ENCODE measurements at regions not wholly inside any gene's neighbourhood (a gene's known extent, or its start where the extent isn't known, plus 50 kb on each side); places are given as distances from the start of the nearest gene placed in this dataset.

DNA sequence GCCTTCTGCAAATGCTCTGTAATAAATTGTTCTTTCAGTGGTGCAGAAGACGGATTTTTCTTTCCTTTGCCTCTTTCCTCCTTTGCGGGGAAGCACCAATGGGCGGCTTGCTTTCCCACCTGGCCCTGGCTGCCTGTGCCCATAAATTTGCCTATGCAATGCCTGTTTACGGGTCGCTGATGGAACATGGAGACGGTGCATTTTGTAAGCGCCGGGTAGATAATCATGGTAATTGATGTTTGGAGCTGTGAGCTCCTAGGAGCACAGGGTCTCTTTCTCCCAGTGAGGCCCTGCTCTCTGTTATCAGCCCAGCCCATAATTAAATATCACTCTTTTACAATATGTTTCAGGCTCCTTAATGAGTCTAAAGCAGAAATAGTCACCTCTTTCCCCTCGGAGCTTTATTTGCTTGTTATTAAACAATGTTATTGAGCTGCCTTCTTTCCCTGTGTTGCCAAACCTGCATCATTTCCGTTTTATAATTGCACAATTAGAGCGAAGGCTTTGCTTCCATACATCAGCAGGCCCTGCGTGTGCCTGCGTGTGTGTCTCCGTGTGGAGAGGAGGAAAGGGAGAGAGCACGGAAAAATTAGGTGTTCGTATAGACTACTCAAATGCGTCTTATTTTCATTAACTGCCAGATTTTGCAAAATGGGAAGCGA, 437.4 kb upstream of the POU3F3 start:
- H2AFZ ChIP-seq (ENCODE audit: low read depth): no peak overlapping the region
- H3K9ac ChIP-seq: no peak overlapping the region
- no peaks in the 10 kb centered on the region for H4K20me1 ChIP-seq (ENCODE audit: insufficient read depth)

DNA sequence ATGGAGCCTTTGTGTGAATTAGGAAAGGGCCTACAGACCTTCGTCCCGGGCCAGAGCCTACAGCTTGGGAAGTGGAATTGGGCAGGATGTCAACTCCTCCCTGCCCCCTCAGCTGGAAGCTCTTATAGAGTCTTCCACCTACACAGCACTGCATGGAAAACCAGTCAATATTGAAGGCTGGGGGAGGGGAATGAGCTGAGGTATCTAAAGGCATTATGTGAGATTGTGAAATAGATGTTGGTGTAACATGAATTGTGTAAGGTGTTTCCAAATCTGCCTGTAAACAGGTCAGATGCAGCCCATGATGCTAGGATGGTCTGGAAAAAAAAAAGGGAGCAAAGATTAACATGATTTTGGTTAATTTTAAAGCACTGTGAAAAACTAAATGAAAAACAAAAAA, 433.5 kb upstream of the POU3F3 start:
- H3K4me2 ChIP-seq: no peak overlapping the region
- no peaks in the 10 kb centered on the region for H3K27me3 ChIP-seq (ENCODE audit: insufficient read depth, low read depth)
- TF ChIP-seq CTCF (conservative IDR thresholded peaks at IDR 0.05; ENCODE audit: low read depth, low read length): no peak
- no peak overlapping the region for H3K4me3 ChIP-seq (IDR thresholded peaks at IDR 0.05; ENCODE audit: insufficient read depth, low read depth, low read length)
- no peak overlapping the region for H3K9ac ChIP-seq
- no peak overlapping the region for H3K27ac ChIP-seq
- H2AFZ ChIP-seq (ENCODE audit: low read depth): no peak overlapping the region
- H3K36me3 ChIP-seq (ENCODE audit: insufficient read depth): no peaks in the 10 kb centered on the region
- no peaks in the 10 kb centered on the region for H3K4me1 ChIP-seq (ENCODE audit: low read depth, poor library complexity, severe bottlenecking)
- H3K79me2 ChIP-seq (ENCODE audit: insufficient read depth, low read depth): no peaks in the 10 kb centered on the region
- H4K20me1 ChIP-seq (ENCODE audit: insufficient read depth): no peaks in the 10 kb centered on the region

More for the DNA sequence above, 437.4 kb upstream of the POU3F3 start:
- no peaks in the 10 kb centered on the region for H3K36me3 ChIP-seq (ENCODE audit: insufficient read depth)
- H3K4me1 ChIP-seq (ENCODE audit: low read depth, poor library complexity, severe bottlenecking): no peaks in the 10 kb centered on the region
- H3K27me3 ChIP-seq (ENCODE audit: insufficient read depth, low read depth): no peaks in the 10 kb centered on the region
- H3K4me2 ChIP-seq: no peak overlapping the region
- TF ChIP-seq CTCF (conservative IDR thresholded peaks at IDR 0.05; ENCODE audit: low read depth, low read length): no peak
- H3K27ac ChIP-seq: no peak overlapping the region
- no peak overlapping the region for H3K4me3 ChIP-seq (IDR thresholded peaks at IDR 0.05; ENCODE audit: insufficient read depth, low read depth, low read length)
- no peaks in the 10 kb centered on the region for H3K79me2 ChIP-seq (ENCODE audit: insufficient read depth, low read depth)

- Histone ChIP-seq H4K20me1 (ENCODE audit: insufficient read depth) (no peaks in the 10 kb centered on the region), H3K27me3 (ENCODE audit: insufficient read depth, low read depth) (no peaks in the 10 kb centered on the region), H3K27ac (no peak overlapping the region), H3K36me3 (ENCODE audit: insufficient read depth) (no peaks in the 10 kb centered on the region), H3K79me2 (ENCODE audit: insufficient read depth, low read depth) (no peaks in the 10 kb centered on the region), H3K4me2 (no peak overlapping the region), H2AFZ (ENCODE audit: low read depth) (no peak overlapping the region), H3K9ac (no peak overlapping the region), H3K4me1 (ENCODE audit: low read depth, poor library complexity, severe bottlenecking) (no peaks in the 10 kb centered on the region), H3K4me3 (IDR thresholded peaks at IDR 0.05; ENCODE audit: insufficient read depth, low read depth, low read length) (no peak overlapping the region)
- no peak for TF ChIP-seq CTCF (conservative IDR thresholded peaks at IDR 0.05; ENCODE audit: low read depth, low read length)
Observed at GRCh38 chr2:104420953-104421352, 433.0 kb upstream of the POU3F3 start.

DNA sequence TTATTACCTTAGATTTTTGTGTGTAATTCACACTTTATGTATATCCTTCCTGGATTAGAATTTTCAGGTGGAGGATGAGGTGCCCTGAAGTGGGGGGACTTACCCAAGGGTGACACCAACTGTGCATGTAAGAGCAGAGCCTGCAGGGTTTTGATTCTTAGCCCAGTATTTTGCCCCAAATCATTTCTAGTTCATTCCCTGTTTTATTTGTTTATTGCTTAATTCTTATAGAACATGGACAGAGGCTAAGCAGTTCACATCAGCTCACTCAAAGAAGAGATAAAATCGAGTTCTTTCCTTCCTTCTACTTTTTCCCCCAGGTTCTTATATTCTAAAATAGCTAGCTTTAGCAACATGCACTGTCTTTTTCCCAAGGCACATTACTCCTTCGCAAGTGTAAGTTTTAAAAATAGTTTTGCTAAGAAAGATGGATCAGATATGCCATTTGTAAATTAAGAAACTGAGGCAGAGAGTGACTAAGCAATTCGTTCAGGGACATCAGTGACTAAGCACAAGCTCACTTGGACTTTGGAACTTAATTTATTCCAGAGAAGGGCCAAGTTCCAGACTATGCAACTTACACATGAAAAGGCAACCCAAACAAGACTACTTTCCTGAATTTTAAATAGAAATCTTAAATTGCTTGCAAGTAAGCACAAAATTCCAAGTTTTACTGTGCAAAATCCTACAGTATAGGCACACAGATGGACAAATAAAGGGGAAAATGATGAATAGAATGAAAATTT, 427.9 kb upstream of the POU3F3 start:
- Histone ChIP-seq H3K79me2 (ENCODE audit: insufficient read depth, low read depth) (no peaks in the 10 kb centered on the region), H3K27me3 (ENCODE audit: insufficient read depth, low read depth) (no peaks in the 10 kb centered on the region), H2AFZ (ENCODE audit: low read depth) (no peak overlapping the region), H3K4me2 (no peak overlapping the region), H3K9ac (no peak overlapping the region), H3K4me3 (IDR thresholded peaks at IDR 0.05; ENCODE audit: insufficient read depth, low read depth, low read length) (no peak overlapping the region), H3K27ac (no peak overlapping the region), H3K36me3 (ENCODE audit: insufficient read depth) (no peaks in the 10 kb centered on the region), H3K4me1 (ENCODE audit: low read depth, poor library complexity, severe bottlenecking) (no peaks in the 10 kb centered on the region), H4K20me1 (ENCODE audit: insufficient read depth) (no peaks in the 10 kb centered on the region)
- no peak for TF ChIP-seq CTCF (conservative IDR thresholded peaks at IDR 0.05; ENCODE audit: low read depth, low read length)
